CD4-positive, alpha-beta T cell treated with Interleukin-15 for 1 hour (primary cell): ENCODE measurements at regions not wholly inside any gene's neighbourhood (a gene's known extent, or its start where the extent isn't known, plus 50 kb on each side); places are given as distances from the start of the nearest gene placed in this dataset.

Source experiments
- DNase-seq: peaks from one replicate; pipeline ENCODE4 v3.0.0-alpha.2; 2020

- no peak for DNase-seq
Observed at GRCh38 chr18:54772056-54772455, 56.2 kb upstream of the RAB27B start.

- no peak for DNase-seq
Observed at GRCh38 chr18:54774423-54774822, 53.9 kb upstream of the RAB27B start.

GRCh38 chr18:54774981-54775665, 53.2 kb upstream of the RAB27B start:
- no peak for DNase-seq

- DNase-seq = no peak
Observed at GRCh38 chr18:54775686-54776085, 52.6 kb upstream of the RAB27B start.

- DNase-seq = no peak
Observed at GRCh38 chr18:54776282-54776977, 51.8 kb upstream of the RAB27B start.

GRCh38 chr18:54777118-54777791, 51.0 kb upstream of the RAB27B start:
- no peak for DNase-seq

- no peak for DNase-seq
Observed at GRCh38 chr18:54777989-54778388, 50.3 kb upstream of the RAB27B start.
